Caco-2 (cell line): ENCODE measurements at regions not wholly inside any gene's neighbourhood (a gene's known extent, or its start where the extent isn't known, plus 50 kb on each side); places are given as distances from the start of the nearest gene placed in this dataset.

Experiments
- BruUV-seq: library from RNA; stranded (reverse); fragments of 400-500 nt; replicated peaks from 2 replicates; lab custom pipeline; 2021; lab: Mats Ljungman, UMichigan
- CTCF ChIA-PET: fragments of 300-600 bp; sonication (Branson Sonifier 250); formaldehyde crosslinking; loops from one replicate; lab custom pipeline; 2022; ENCODE audit warnings: antibody characterized with exemption; lab: Charles Lee
- POLR2A ChIA-PET: fragments of 300-600 bp; sonication (Branson Sonifier 250); formaldehyde crosslinking; loops from one replicate; lab custom pipeline; 2022; ENCODE audit warnings: antibody characterized with exemption; lab: Charles Lee
- DNase-seq, 2 experiments: peaks; one replicate each; pipeline versions ENCODE4 v3.0.0 to v3.0.0-alpha.2; 2020 to 2022
- H3K27me3 ChIP-seq: replicated peaks from 2 replicates; pipeline ENCODE4 v1.6.0; 2011; ENCODE audit warnings: low read length; ENCODE audit not compliant: control insufficient read depth, insufficient read depth
- H3K36me3 ChIP-seq: 2 replicates; pipeline ENCODE4 v1.5.1; 2011; ENCODE audit warnings: low read length; ENCODE audit not compliant: control insufficient read depth, insufficient read depth
- H3K4me1 ChIP-seq: fragments of 250-450 bp; sonication (Bioruptor Pico); 2 replicates; pipeline ENCODE4 v1.5.1; 2020; ENCODE audit warnings: mild to moderate bottlenecking
- H3K4me3 ChIP-seq: 2 replicates; pipeline ENCODE4 v1.5.1; 2011; ENCODE audit warnings: low read depth, mild to moderate bottlenecking, control low read depth, low read length
- H3K9me3 ChIP-seq: fragments of 250-450 bp; sonication (Bioruptor Pico); 2 replicates; pipeline ENCODE4 v1.5.1; 2020; ENCODE audit warnings: mild to moderate bottlenecking, moderate library complexity
- H3K27ac Mint-ChIP-seq: one replicate; pipeline ENCODE4 v1.8.0; 2022; ENCODE audit warnings: mixed read lengths; ENCODE audit not compliant: unreplicated experiment
- H3K27me3 Mint-ChIP-seq: one replicate; pipeline ENCODE4 v1.8.0; 2022; ENCODE audit warnings: mixed read lengths; ENCODE audit not compliant: insufficient read depth, unreplicated experiment
- H3K36me3 Mint-ChIP-seq: one replicate; pipeline ENCODE4 v1.8.0; 2022; ENCODE audit warnings: mild to moderate bottlenecking, mixed read lengths; ENCODE audit not compliant: insufficient read depth, unreplicated experiment
- H3K4me1 Mint-ChIP-seq: one replicate; pipeline ENCODE4 v1.8.0; 2022; ENCODE audit warnings: low read depth, mixed read lengths; ENCODE audit not compliant: unreplicated experiment
- H3K4me3 Mint-ChIP-seq: one replicate; pipeline ENCODE4 v1.8.0; 2022; ENCODE audit warnings: mild to moderate bottlenecking, moderate library complexity, mixed read lengths; ENCODE audit not compliant: unreplicated experiment
- H3K9me3 Mint-ChIP-seq: one replicate; pipeline ENCODE4 v1.8.0; 2022; ENCODE audit warnings: mixed read lengths; ENCODE audit not compliant: unreplicated experiment
- intact Hi-C: fragments of 100-400 bp; cut with micrococcal nuclease; formaldehyde crosslinking; loops from one replicate; pipeline ENCODE4 v1.10.0; 2022; ENCODE audit not compliant: unreplicated experiment
- TF ChIP-seq, protein P1 (sequence below), 2 experiments: fragments of 200-600 bp in 1 of 2; IDR thresholded peaks; 1 replicate in 1 of 2; 2 replicates in 1 of 2; pipeline versions ENCODE4 v1.5.1 to v1.8.0; 2011 to 2022; ENCODE audit warnings: antibody characterized with exemption in 1 of 2, control low read depth in 1 of 2, inconsistent platforms in 1 of 2, low read depth in 1 of 2, low read length in 1 of 2, mild to moderate bottlenecking in 1 of 2, moderate library complexity in 1 of 2; ENCODE audit not compliant: insufficient read depth in 1 of 2, severe bottlenecking in 1 of 2, unreplicated experiment in 1 of 2

DNA sequence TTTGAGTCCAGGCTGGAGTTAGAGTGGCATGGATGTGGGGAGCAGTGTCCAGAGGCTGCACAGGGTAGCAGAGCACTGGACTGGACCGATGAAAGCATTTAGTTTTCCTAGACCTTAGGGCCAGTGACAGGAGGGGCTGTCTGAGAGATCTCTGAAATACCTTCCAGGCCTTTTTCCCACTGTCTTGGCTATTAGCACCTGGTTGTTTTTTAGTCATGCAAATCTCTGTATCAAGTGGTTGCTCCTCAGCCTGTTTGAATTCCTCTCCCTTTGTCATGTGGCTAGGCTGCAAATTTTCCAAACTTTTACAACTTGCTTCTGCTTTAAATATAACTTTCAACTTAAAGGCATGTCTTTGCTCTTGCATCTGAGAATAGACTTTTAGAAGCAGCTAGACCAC is 504.3 kb upstream of the VSTM2A start:
- no TSS peak for BruUV-seq
- ChIA-PET POLR2A (no interaction called here), CTCF (no interaction called here)
- no peaks in the 10 kb centered on the region for H3K4me1 ChIP-seq
- H3K36me3 ChIP-seq: no peaks in the 10 kb centered on the region
- DNase-seq: no peak
- intact Hi-C loops: no loop called here
- no peak overlapping the region for H3K27ac Mint-ChIP-seq
- no peaks in the 10 kb centered on the region for H3K27me3 ChIP-seq
- no peak overlapping the region for H3K4me3 Mint-ChIP-seq
- H3K27me3 Mint-ChIP-seq: no peaks in the 10 kb centered on the region
- no peaks in the 10 kb centered on the region for H3K9me3 ChIP-seq
- TF ChIP-seq, protein P1, sequence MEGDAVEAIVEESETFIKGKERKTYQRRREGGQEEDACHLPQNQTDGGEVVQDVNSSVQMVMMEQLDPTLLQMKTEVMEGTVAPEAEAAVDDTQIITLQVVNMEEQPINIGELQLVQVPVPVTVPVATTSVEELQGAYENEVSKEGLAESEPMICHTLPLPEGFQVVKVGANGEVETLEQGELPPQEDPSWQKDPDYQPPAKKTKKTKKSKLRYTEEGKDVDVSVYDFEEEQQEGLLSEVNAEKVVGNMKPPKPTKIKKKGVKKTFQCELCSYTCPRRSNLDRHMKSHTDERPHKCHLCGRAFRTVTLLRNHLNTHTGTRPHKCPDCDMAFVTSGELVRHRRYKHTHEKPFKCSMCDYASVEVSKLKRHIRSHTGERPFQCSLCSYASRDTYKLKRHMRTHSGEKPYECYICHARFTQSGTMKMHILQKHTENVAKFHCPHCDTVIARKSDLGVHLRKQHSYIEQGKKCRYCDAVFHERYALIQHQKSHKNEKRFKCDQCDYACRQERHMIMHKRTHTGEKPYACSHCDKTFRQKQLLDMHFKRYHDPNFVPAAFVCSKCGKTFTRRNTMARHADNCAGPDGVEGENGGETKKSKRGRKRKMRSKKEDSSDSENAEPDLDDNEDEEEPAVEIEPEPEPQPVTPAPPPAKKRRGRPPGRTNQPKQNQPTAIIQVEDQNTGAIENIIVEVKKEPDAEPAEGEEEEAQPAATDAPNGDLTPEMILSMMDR (IDR thresholded peaks at IDR 0.05; ENCODE audit: insufficient read depth in 1 of 2, low read depth in 1 of 2, low read length in 1 of 2, severe bottlenecking in 1 of 2, unreplicated experiment in 1 of 2): no peak
- no peaks in the 10 kb centered on the region for H3K36me3 Mint-ChIP-seq
- H3K4me3 ChIP-seq: no peak overlapping the region
- H3K4me1 Mint-ChIP-seq: no peaks in the 10 kb centered on the region
- H3K9me3 Mint-ChIP-seq: no peaks in the 10 kb centered on the region

DNA sequence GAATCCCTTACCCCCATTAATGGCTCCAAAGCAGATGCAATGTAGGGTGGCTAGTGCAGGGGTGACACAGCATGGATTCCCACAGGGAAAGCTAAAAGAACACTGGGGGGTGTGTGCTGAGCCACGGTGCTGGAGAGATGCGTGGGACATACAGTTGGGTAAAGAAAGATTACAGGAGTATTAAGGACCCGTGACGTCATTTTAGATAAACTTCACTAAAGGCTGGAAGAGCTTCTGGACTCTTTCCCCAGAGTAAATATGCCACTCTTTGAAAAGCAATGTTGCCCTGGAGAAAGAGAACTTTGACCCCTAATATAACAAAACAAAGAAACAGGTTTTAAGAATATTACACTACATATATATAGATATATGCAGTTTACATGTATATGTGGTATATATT is 481.5 kb upstream of the VSTM2A start:
- no TSS peak for BruUV-seq
- H3K27me3 ChIP-seq: no peaks in the 10 kb centered on the region
- H3K36me3 ChIP-seq: no peaks in the 10 kb centered on the region
- no peak overlapping the region for H3K4me3 Mint-ChIP-seq
- intact Hi-C loops: no loop called here
- H3K27ac Mint-ChIP-seq: no peak overlapping the region
- H3K36me3 Mint-ChIP-seq: no peaks in the 10 kb centered on the region
- no peaks in the 10 kb centered on the region for H3K27me3 Mint-ChIP-seq
- no peaks in the 10 kb centered on the region; the same call in 1 of the 2 replicates for H3K9me3 ChIP-seq
- TF ChIP-seq, protein P1 (IDR thresholded peaks at IDR 0.05; ENCODE audit: insufficient read depth in 1 of 2, low read depth in 1 of 2, low read length in 1 of 2, severe bottlenecking in 1 of 2, unreplicated experiment in 1 of 2): no peak
- ChIA-PET CTCF (no interaction called here), POLR2A (no interaction called here)
- H3K9me3 Mint-ChIP-seq: no peaks in the 10 kb centered on the region
- no peak for DNase-seq
- no peaks in the 10 kb centered on the region for H3K4me1 Mint-ChIP-seq
- H3K4me3 ChIP-seq: no peak overlapping the region
- no peaks in the 10 kb centered on the region for H3K4me1 ChIP-seq

DNA sequence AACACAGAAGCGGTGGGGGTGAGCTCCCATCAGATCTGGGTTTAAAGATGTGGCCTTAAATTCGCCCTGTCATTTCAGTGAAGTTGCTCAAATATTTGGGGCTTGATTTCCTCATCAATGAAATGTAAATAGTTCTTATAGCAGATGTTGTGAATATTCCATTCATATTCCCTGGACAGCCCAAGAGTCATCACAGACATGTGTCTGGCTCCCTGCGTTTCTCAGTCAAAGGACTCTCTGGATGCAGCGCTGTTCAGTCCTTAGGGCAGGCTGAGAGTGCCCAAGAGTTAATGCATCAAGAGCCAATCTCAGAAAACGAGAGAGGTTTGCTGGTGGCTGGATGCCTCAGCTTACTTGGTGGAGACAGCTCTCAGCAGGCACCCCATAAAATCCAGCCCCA is 475.5 kb upstream of the VSTM2A start:
- Histone ChIP-seq H3K36me3 (no peaks in the 10 kb centered on the region), H3K27me3 (no peaks in the 10 kb centered on the region), H3K4me3 (no peak overlapping the region), H3K4me1 (no peaks in the 10 kb centered on the region), H3K9me3 (no peaks in the 10 kb centered on the region)
- Mint-ChIP-seq H3K36me3 (no peaks in the 10 kb centered on the region), H3K4me3 (no peak overlapping the region), H3K4me1 (no peaks in the 10 kb centered on the region), H3K27ac (no peak overlapping the region), H3K9me3 (no peaks in the 10 kb centered on the region), H3K27me3 (peaks cover 2% of the 10 kb centered on the region)
- BruUV-seq: no TSS peak
- intact Hi-C loops: no loop called here
- TF ChIP-seq, protein P1 (IDR thresholded peaks at IDR 0.05; ENCODE audit: insufficient read depth in 1 of 2, low read depth in 1 of 2, low read length in 1 of 2, severe bottlenecking in 1 of 2, unreplicated experiment in 1 of 2): no peak
- ChIA-PET POLR2A (no interaction called here), CTCF (no interaction called here)
- DNase-seq: no peak
